HCT116 (cell line): ENCODE measurements at regions not wholly inside any gene's neighbourhood (a gene's known extent, or its start where the extent isn't known, plus 50 kb on each side); places are given as distances from the start of the nearest gene placed in this dataset.

Experiments used
- ATAC-seq: fragments of 200-7000 bp; cut with Tn5 transposase; 2 replicates; pipeline ENCODE4 v1.9.1; 2020; ENCODE audit warnings: mild to moderate bottlenecking, moderate library complexity
- BruUV-seq: library from RNA; stranded (reverse); fragments of 400-500 nt; replicated peaks from 2 replicates; lab custom pipeline; 2021; lab: Mats Ljungman, UMichigan
- CTCF ChIA-PET: fragments of 300-600 bp; sonication (Branson Sonifier 250); formaldehyde crosslinking; loops from one replicate; lab custom pipeline; 2021; ENCODE audit warnings: antibody characterized with exemption; lab: Charles Lee
- POLR2A ChIA-PET: fragments of 300-600, 350-600 bp; sonication (Branson Sonifier 250); formaldehyde crosslinking; loops from one replicate; lab custom pipeline; 2021; ENCODE audit warnings: antibody characterized with exemption; lab: Charles Lee
- RAD21 ChIA-PET, 2 experiments: fragments of 300-600 bp; sonication (Branson Sonifier 250); formaldehyde crosslinking; loops; one replicate each; lab custom pipeline; 2023; ENCODE audit warnings: low total read pairs in 2 of 2; ENCODE audit not compliant: uncharacterized antibody in 2 of 2, unreplicated experiment in 2 of 2, low non-redundant PET in 1 of 2; lab: Charles Lee
- DNase-seq: peaks from one replicate; pipeline ENCODE4 v3.0.0-alpha.2; 2010; ENCODE audit warnings: low read depth, low spot score
- H2AFZ ChIP-seq: fragments of 200-600 bp; shearing (Covaris generic), sonication (generic); 2 replicates; pipeline ENCODE4 v1.6.1; 2017; ENCODE audit warnings: low read depth, mixed run types, mixed read lengths, antibody characterized with exemption, low read length; ENCODE audit not compliant: poor library complexity, severe bottlenecking
- H3K27ac ChIP-seq: 2 replicates; pipeline ENCODE4 v1.5.1; 2012; ENCODE audit warnings: low read depth, low read length
- H3K27me3 ChIP-seq: fragments of 200-600 bp; sonication (generic); 2 replicates; pipeline ENCODE4 v1.6.1; 2016; ENCODE audit warnings: mixed run types, low read length, mixed read lengths; ENCODE audit not compliant: insufficient read depth
- H3K36me3 ChIP-seq, 2 experiments: fragments of 200-500 bp in 1 of 2; fragments of 200-600 bp in 1 of 2; sonication (Bioruptor generic) in 1 of 2; sonication (generic) in 1 of 2; 2 replicates each; pipeline versions ENCODE4 v1.5.1 to v1.6.1; 2014 to 2016; ENCODE audit warnings: low read length in 2 of 2, inconsistent platforms in 1 of 2, mixed read lengths in 1 of 2, mixed run types in 1 of 2; ENCODE audit not compliant: insufficient read depth in 2 of 2, control insufficient read depth in 1 of 2
- H3K4me1 ChIP-seq, 2 experiments: fragments of 200-600 bp in 1 of 2; sonication (generic) in 1 of 2; 2 replicates each; pipeline versions ENCODE4 v1.5.1 to v1.6.1; 2012 to 2017; ENCODE audit warnings: low read length in 2 of 2, inconsistent platforms in 1 of 2, mild to moderate bottlenecking in 1 of 2, mixed read lengths in 1 of 2, mixed run types in 1 of 2, moderate library complexity in 1 of 2; ENCODE audit not compliant: insufficient read depth in 2 of 2, control insufficient read depth in 1 of 2
- H3K4me2 ChIP-seq: fragments of 200-600 bp; sonication (generic); 2 replicates; pipeline ENCODE4 v1.6.1; 2017; ENCODE audit warnings: mixed run types, low read length, mixed read lengths
- H3K4me3 ChIP-seq, 2 experiments: fragments of 200-600 bp in 1 of 2; sonication (generic) in 1 of 2; replicated peaks in 1 of 2; 2 replicates each; pipeline ENCODE4 v1.5.1; 2011 to 2016; ENCODE audit warnings: low read length in 2 of 2, control low read depth in 1 of 2, low read depth in 1 of 2, mild to moderate bottlenecking in 1 of 2, mixed read lengths in 1 of 2, mixed run types in 1 of 2
- H3K79me2 ChIP-seq: fragments of 200-600 bp; sonication (generic); 2 replicates; pipeline ENCODE4 v1.6.1; 2017; ENCODE audit warnings: mild to moderate bottlenecking, mixed run types, low read length, moderate library complexity, mixed read lengths; ENCODE audit not compliant: insufficient read depth
- H3K9ac ChIP-seq: fragments of 200-600 bp; sonication (generic); 2 replicates; pipeline ENCODE4 v1.6.1; 2016; ENCODE audit warnings: low read length, mixed read lengths
- H3K9me2 ChIP-seq: fragments of 200-600 bp; sonication (generic), shearing (Covaris generic); 2 replicates; pipeline ENCODE4 v1.6.1; 2017; ENCODE audit warnings: mixed run types, mild to moderate bottlenecking, moderate library complexity; ENCODE audit not compliant: insufficient read depth
- H3K9me3 ChIP-seq, 2 experiments: fragments of 200-500 bp in 1 of 2; fragments of 200-600 bp in 1 of 2; sonication (Bioruptor generic) in 1 of 2; sonication (generic) in 1 of 2; 2 replicates each; pipeline ENCODE4 v1.6.1; 2014 to 2017; ENCODE audit warnings: low read length in 2 of 2, mixed read lengths in 2 of 2, inconsistent platforms in 1 of 2, low read depth in 1 of 2, mild to moderate bottlenecking in 1 of 2, mixed run types in 1 of 2, moderate library complexity in 1 of 2; ENCODE audit not compliant: control insufficient read depth in 1 of 2, insufficient read depth in 1 of 2
- H4K20me1 ChIP-seq: fragments of 200-600 bp; sonication (generic), shearing (Covaris generic); 2 replicates; pipeline ENCODE4 v1.6.1; 2017; ENCODE audit warnings: mixed run types, mild to moderate bottlenecking, moderate library complexity; ENCODE audit not compliant: insufficient read depth
- CBX3 ChIP-seq: IDR thresholded peaks from 2 replicates; pipeline ENCODE4 v1.6.1; 2012; ENCODE audit warnings: low read depth
- EGR1 ChIP-seq: IDR thresholded peaks from 2 replicates; pipeline ENCODE4 v1.6.1; 2012; ENCODE audit warnings: low read depth
- EZH2phosphoT487 ChIP-seq: fragments of 200-600 bp; IDR thresholded peaks from 2 replicates; pipeline ENCODE4 v1.6.1; 2018; ENCODE audit warnings: antibody characterized with exemption, borderline replicate concordance
- FOSL1 ChIP-seq: IDR thresholded peaks from 2 replicates; pipeline ENCODE4 v1.6.1; 2012; ENCODE audit warnings: low read depth
- JUND ChIP-seq: IDR thresholded peaks from 2 replicates; pipeline ENCODE4 v1.6.1; 2012
- MAX ChIP-seq: IDR thresholded peaks from 2 replicates; pipeline ENCODE4 v1.6.1; 2012
- POLR2AphosphoS5 ChIP-seq: IDR thresholded peaks from 2 replicates; pipeline ENCODE4 v1.6.1; 2011; ENCODE audit warnings: mild to moderate bottlenecking, low read depth, low read length, moderate library complexity
- TCF7L2 ChIP-seq: IDR thresholded peaks from 2 replicates; pipeline ENCODE4 v1.7.0; 2011; ENCODE audit warnings: borderline replicate concordance, inconsistent platforms; ENCODE audit not compliant: insufficient read depth, insufficient read length; ENCODE audit errors: extremely low read depth
- YY1 ChIP-seq: IDR thresholded peaks from 2 replicates; pipeline ENCODE4 v1.6.1; 2011; ENCODE audit warnings: low read length, low read depth, moderate library complexity, mild to moderate bottlenecking; ENCODE audit not compliant: insufficient replicate concordance; ENCODE audit errors: extremely low read depth
- ZBTB33 ChIP-seq: IDR thresholded peaks from 2 replicates; pipeline ENCODE4 v1.6.1; 2011; ENCODE audit warnings: mild to moderate bottlenecking, low read length, moderate library complexity; ENCODE audit not compliant: insufficient replicate concordance; ENCODE audit errors: extremely low read depth
- intact Hi-C: fragments of 100-400 bp; cut with micrococcal nuclease; formaldehyde crosslinking; loops from 2 replicates; pipeline ENCODE4 v1.10.0; 2022

DNA sequence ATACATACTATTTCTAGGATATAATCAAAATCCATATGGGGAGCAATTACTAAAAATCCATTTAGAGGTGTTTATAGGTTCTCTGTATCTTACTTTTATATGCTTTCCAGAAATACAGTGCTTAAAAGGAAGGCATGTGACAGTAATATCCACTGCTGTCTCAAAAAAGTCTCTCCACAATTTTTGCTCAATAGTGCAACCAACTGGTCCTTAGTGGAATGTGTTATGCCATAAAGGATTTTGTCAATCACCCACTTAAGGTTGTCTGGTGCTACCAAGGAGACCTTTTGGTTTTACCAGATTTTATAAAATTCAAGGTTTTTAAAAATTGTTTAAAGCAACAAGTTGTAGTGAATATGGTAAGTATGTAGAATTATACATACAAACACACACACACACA is 328.5 kb upstream of the DSEL start:
- Histone ChIP-seq H3K9me3 (peaks cover 12 to 38% of the 10 kb centered on the region in 2 experiments; a peak in 2 of 4 replicates), H3K4me2 (no peak overlapping the region), H3K4me1 (no peaks in the 10 kb centered on the region), H3K4me3 (no peak overlapping the region), H3K27me3 (no peaks in the 10 kb centered on the region), H3K36me3 (no peaks in the 10 kb centered on the region), H4K20me1 (no peaks in the 10 kb centered on the region), H2AFZ (no peak overlapping the region), H3K9ac (no peak overlapping the region), H3K27ac (no peak overlapping the region), H3K9me2 (no peaks in the 10 kb centered on the region), H3K79me2 (no peaks in the 10 kb centered on the region)
- TF ChIP-seq JUND (no peak), MAX (no peak), EGR1 (no peak), ZBTB33 (no peak), TCF7L2 (no peak), EZH2phosphoT487 (no peak), CBX3 (no peak), FOSL1 (no peak), POLR2AphosphoS5 (no peak), YY1 (no peak)
- BruUV-seq: no TSS peak
- DNase-seq (no peak), ATAC-seq (no peak)
- ChIA-PET POLR2A (no interaction called here), CTCF (no interaction called here), RAD21 (no interaction called here)
- intact Hi-C loops: no loop called here
